Ovary (tissue), 3 donors: ENCODE measurements at regions not wholly inside any gene's neighbourhood (a gene's known extent, or its start where the extent isn't known, plus 50 kb on each side); places are given as distances from the start of the nearest gene placed in this dataset.

Experiments
- CTCF ChIP-seq, 3 donors: fragments of 450-650 bp in 2 of 3; fragments of 200-600 bp in 1 of 3; IDR thresholded peaks; one replicate each; pipeline versions ENCODE4 v1.5.1 to v1.8.0; 2016 to 2022; ENCODE audit warnings: antibody characterized with exemption in 3 of 3, mild to moderate bottlenecking in 1 of 3
- EP300 ChIP-seq: sonication (generic); formaldehyde crosslinking; IDR thresholded peaks from one replicate; pipeline ENCODE4 v1.6.1; 2017; ENCODE audit warnings: antibody characterized with exemption
- donor health status: DM: no; HTN: no; CAD: no.

GRCh38 chr14:71783786-71784185 lies 148.4 kb upstream of the RGS6 start:
- TF ChIP-seq CTCF (IDR thresholded peaks at IDR 0.05) (no peak), EP300 (no peak)
